Umbilical cord (tissue), 1 donor: ENCODE measurements at regions not wholly inside any gene's neighbourhood (a gene's known extent, or its start where the extent isn't known, plus 50 kb on each side); places are given as distances from the start of the nearest gene placed in this dataset.

Experiments
- DNase-seq: peaks from one replicate; pipeline ENCODE4 v3.0.0-alpha.2; 2015; ENCODE audit warnings: low spot score

DNA sequence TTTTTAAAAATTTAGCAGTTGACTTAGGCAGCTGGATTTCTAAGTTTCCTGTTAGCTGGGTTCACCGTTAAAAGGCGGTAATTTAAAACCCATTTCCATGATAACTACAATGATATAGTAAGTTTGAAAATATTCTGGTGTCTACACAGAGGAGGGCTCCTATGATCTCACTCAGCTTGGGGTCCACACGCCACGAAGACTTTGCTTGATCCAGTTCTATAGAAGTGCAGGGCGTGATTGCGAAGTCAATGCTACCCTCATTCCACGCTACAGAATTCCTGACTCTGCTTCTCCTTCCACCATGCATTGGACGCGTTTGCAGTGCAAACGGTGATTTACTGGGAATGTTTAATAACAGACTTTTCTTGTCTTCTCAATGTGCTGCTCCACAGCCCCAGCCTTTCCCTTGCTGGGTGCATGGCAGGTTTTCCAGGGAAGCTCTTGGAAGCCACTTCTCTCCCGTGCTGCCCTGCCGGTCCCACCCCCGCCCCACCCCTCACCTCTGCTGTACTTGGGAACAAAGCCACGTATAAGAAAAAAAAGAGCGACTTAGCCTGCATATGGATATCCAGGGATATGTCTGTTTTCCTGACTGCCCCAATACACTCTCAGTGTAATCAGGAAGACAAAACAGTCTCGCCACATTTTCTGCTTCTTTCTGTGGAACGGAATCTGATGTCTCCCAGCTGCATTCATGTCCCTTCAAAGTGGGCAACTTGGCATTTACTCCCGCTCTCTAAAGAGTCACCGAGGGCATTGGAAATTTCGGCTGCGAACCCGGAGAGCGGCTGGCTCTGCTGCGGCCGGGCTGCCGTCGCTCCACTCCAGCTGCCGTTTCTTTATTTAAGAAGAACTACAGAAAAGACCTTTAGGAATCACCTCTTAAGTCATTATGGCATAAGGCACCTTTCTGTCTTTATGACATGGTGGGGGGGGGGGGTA lies 434.4 kb upstream of the MGMT start:
- no peak for DNase-seq

DNA sequence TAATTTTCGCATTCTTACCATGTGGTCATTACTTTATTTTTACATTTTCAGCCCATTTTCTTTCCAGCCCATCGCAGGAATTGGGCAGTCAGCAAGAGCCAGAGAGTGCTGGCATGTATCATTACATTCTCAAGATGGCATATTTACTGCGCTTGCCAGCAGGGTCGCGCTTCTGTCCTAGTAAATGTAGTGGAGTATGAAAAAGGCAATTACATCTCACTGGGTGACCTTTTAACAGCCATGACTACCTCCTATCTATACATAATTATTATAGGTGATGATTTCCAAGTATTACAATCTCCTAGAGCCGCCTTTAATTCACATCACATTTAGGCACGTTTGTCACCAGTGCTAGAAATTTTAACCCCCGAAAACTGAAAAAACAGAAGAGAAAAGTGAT lies 433.7 kb upstream of the MGMT start:
- DNase-seq: no peak

DNA sequence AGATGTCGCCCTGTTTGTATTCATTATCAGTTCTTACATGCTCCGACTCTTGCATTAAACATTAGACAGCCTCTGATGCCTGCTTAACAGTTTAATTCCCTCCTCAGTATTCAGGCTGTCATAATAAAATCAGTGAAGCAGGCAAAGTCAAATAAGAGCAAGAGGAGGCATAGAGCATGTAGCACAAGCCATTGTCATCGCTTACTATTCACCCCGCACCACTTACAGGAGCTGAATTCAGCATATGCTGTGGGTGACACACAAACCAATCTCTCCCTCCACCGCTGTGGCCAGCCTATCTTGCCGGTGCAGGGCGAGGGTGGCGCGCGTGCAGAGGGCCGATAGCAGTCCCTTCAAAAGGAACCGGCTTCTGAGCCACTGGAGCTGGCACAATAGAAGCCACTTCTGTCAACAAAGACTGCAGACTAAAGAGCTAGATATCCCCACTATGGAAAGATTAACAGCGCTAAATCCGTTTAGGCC lies 433.2 kb upstream of the MGMT start:
- DNase-seq: no peak

DNA sequence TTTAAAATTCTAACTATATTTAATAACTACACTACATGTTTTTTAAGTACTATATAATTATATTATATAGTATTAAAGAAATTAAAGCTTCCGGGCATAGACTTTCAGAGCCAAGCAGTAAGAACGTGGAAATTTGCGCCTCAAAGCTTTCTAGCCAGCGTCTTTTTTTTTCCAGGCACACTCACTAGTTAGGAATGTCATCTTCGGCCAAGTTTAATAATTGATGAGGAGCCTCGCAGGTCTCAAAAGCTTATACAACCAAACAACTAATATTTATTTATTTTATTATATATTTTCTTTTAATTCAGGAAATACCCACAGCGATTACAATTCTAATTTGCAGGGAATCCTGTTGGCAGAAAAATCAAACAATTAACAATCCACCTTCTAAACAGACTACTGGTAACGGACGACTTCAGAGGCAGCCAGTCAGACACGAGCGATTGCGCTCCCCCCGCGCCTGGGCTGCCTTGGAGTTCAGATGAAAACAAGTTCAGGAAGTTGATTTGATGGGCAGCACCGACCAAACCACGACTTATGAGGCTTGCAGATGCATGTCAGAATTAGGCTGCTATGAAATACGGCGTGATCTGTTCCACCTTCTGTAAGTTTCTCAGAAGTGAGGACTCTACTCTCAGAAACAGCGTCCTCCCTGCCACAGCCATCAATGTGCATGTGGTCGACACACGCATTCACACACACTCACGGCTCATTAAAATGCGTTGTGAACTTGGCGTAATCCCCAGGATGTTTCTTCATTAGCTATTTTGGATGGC lies 431.8 kb upstream of the MGMT start:
- no peak for DNase-seq

DNA sequence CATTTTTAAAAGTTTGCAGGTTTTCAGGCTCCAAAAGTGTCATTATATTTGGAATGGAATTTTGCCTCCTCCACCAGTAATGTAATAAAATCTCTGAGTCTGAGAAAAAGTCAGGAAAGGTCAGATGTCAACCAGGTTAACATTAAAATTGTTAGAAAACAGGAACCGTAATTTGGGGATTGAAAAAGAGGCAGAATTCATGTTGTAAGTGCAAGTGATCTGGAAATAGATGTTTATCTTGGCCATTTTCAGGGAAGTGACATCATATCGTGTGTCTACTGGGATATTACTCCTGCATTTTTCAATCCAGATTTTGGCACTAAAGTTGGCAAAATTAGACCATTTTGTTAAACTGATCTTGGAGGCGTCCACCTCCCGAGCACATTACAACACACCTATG lies 428.5 kb upstream of the MGMT start:
- DNase-seq: no peak

DNA sequence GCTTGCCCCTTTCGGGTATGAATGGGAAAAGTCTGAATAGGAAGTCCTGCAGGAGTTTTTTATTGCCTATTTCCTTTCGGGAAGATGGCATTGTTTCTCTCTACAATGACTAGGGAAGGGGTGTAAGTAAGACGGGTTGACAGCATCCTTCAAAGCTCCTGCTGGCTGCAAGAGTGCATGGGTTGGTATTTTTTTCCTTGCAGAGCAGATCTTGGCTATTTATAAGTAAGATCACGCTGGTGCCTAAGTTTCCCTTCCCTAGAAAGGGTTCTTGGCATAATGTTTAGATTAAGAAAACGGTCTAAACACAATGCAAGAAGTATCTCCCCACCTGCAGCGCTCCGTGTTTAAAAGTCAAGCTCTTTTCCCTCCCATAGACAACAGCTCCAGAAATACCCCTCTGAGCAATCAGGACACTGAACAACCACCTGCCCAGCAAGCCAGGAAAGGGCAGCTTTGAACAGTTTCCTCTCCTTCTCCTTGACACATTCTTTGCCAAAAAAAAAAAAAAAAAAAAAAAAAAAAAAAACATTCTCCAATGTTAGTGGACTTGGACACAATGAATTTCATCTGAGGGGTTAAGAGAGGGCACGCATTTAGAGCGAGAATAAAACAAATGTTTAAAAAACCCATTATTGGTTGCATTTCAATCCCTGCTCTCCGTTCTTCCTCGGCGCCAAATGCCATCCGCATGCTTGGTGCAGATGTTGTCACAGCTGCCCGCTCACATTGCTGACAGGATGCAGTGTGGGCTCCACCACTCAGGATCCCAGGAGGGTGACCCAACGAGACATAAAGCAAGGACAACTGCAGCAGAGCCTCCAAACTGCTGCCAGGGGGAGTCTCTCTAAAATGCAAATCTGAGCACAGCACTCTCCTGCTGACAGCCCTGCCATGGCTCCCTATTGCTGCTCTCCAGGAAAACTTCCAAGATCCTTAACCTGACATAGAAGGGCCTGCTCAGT lies 427.4 kb upstream of the MGMT start:
- DNase-seq: no peak

DNA sequence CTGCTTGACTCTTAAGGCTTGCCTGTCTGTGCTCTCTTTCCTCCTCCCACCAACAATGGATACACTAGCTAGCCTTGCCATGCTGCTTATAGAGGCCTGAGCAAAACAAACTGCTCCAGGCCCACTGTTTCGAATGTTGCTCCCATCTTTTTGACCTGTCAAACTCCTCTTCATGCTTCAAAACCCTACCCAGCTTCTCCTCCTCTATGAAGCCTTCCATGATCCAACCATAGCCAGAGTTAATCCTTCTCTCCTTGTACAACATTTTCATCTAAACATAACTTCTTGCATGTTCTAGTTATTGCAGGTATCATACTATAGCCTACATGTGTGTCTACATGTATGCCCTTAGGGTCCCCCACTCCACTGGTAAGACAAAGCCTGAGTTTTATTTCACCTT lies 426.7 kb upstream of the MGMT start:
- DNase-seq: no peak

DNA sequence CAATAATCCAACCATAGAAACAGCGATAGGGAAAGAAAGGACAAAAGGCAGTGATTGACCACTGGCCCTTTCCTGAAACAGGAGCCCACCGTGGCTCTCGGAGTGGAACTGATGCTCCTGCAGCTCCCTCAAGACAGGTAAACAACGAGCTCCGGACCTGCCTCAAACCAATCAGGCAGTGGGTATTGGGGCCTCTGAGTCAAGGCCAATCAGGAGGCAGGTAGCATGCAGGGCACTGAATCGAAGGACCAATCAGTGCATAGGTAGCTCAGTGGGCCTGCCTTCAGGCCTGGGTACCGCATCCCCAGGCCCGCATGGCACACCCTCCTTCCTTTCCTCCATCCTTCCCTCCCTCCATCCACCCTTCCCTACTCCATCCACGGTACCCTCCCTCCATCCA lies 425.1 kb upstream of the MGMT start:
- no peak for DNase-seq

DNA sequence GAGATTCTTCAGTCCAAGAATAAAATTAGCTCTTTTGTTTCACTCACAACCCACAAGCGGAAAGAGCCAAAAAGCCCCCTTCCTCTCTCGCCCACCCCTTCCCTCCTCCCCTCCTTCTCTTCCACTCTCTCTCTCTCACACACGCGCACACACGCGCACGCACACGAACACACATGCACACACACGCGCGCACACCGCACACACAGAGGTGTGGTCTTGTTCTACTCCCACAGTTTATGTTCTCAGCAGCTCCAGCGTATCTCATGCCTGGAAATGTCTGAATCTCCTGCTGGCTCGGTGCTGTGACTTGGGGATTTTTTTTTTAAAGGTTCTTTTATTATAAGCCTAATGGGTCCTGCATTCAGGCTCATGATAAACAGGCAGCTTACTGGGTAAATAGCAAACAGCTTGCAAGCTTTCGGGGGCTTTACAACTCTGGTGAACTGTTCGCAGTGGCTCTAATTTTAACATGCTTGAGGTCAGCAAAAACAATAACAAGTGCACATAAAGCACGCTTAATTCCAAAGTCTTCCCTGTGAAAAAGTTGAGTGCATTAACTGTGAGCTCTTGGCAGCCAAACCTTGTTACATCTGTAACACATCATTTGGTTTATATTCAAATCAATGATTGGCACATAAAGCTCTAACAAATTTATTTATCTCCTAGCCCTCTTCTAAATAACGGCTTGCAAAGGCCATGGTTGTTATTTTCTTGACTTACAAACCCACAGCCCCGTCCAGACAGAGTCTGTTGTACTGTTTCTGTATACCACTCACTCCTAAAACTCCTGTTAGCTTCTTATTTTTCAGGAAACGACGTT lies 424.1 kb upstream of the MGMT start:
- no peak for DNase-seq

DNA sequence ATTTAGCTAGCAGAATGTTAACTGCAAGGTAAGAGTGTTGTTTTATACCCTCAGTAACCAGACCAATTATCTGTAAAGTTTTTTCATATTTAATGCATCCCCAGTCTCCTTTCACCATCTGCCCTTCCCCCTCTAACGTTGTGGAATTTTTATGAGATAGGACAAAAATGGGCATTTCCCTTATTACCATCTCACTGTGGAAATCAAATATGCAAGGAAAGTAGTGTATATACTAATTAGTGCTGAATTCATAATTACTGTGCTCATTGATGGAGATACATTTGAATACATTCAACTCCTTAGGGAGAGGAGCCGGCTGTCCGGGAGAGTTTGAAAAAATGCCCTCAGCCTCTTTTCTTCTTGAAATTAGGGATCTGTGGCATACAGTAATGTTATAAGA lies 423.4 kb upstream of the MGMT start:
- DNase-seq: no peak

DNA sequence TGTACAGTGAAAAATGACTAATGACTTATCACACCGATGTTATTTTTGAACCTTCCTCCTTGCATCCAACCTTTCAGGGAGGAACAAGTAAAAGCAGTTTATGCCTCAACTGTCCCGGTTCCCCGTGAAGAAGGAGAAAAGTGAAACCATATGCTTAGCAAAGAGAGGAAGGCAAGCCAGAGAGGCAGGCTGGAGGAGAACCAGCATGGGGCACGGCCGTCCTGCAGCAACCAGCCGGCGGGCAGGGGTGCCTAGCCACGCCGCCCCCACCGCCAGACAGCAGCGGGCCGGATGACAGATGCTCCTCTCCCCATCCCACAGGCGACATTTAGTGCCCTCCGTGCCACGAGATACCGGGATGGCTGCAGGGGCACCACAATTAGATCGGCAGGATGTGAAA lies 421.4 kb upstream of the MGMT start:
- no peak for DNase-seq

DNA sequence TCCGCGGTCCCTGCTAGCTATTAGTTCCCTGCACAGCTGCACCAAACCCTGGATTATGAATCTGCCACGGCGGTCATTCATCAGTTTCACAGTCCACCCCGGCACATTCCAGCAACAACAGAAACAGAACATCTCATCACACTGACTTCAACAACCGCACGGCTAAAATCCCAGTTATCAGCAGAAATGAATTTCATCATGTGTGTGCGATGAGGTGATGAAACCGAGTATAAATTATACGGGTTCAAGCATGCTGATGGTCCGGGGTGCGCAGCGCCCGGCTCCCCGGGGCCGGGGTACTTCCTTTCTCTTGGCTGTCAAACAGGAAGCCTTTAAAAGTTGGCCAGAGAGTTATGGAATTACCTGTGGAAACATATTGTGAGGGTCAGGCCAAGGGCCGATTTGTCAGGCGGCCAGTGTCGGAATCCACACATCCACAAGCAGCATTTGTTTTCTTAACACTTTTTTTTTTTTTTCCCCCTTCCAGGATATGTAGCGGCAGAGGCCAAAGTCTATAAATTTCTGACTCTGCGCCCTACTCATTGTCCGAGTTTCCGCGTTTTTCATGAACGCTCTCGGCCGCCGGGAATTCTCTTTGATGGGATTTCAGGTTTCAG lies 420.9 kb upstream of the MGMT start:
- peak; percentile 38 for DNase-seq

DNA sequence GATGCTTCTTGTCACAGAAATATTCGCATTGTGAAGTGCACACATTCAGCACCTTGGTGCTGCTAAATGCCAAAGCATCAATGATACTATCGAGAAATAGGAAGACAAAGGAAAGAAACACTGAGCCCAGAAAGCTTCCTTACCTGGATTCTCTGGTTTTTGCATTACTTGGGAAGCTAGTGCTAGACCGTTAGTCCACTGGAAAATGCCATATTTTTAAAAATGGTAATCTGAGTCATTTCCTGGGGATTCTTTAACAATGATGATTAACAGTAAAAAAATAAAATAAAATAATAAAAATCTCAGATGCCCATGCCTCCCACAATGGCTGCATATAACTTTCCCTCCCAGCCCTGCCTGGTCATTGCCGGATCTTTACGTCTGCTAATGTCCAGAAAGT lies 420.1 kb upstream of the MGMT start:
- no peak for DNase-seq

DNA sequence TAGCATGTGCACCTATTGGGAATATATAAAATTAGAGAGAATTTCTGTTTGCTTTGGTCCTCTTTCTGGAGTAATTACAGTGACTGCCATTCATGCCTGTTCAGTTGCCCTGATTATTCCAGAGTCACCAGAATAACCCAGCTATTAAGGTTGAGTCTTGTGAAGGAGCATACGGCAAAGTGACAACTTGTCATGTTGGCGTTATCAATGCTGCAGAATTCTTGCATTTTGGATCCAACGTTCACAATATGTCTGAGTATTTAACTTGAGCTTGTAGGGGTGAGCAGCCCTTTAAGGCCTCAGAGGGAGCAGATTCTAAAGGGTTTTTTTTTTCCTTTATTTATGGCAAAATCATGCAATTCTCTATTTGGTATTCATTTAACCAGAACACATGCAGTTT lies 419.4 kb upstream of the MGMT start:
- no peak for DNase-seq

DNA sequence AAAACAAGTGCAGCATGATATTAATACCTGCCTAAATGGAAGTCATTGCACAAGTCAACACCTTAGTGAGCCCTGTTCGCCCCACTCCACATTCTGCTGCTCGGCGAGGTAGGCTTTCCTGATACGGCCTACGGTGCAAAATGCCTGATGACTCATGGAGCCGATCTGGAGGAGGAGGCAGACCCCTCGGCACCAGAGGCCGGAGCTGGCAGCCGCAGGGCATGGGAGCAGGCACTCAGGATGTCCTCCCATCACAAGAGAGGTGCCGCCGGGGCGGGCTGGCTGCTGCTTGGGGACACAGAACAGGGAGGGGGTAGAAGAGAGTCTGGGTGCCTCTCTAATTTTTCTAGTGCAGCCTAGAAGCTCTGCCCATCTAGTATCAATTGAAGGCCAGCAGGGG lies 418.5 kb upstream of the MGMT start:
- DNase-seq: no peak

DNA sequence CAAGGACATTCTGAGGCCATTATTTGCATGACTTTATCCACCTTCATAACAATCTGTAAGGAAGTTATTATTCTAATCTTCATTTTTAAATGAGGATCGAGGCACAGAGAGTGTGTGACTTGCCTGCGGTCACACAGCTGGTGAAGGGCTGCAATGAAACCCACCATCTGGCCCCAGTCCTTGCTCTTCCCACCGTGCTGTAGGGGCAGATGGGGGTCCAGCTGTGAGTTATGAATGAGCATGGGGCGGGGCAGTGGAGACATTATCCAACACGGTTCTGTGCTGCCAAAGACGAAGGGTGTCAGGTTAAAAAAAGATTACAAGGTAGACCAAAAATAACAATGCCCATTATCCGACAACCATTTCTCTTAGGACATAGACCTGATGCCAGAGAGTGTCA lies 417.5 kb upstream of the MGMT start:
- no peak for DNase-seq

DNA sequence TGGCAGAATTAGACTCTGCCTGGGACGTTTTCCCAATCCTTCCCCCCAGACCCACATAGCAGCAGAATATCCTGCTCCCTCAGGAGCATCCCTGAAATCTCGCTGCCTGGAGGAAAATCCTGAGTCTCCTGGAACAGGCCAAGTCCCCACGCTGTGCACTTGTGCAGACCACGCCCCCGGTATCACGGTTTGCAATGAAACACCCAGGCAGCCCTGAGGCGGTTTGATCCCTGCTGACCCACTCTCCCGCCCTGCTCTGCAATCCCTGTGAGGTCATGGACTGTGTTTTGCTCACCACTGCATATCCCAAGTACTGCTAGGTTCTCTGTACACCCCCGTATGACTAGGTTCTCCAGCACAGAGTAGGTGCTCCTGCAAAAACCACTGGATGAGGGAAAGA lies 411.8 kb upstream of the MGMT start:
- no peak for DNase-seq

DNA sequence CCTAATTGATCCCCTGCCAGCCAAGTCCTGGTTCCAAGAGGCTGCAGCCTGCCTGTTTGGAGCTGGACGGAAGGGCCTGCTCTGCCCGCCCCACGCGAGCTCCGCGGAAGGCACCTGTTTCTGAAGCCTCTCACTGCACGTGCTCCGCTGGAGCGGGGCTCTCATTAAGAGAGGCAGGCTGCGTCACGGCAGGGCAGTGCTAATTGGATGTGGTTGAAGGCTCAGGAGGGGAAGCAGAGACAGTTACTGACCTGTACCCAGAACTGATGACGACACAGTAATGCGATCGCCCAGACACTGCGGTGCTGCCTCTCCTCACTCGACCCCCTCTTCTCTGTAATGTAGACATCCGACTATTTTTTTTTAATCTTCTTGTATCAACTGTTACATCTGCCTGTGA lies 411.1 kb upstream of the MGMT start:
- DNase-seq: no peak

DNA sequence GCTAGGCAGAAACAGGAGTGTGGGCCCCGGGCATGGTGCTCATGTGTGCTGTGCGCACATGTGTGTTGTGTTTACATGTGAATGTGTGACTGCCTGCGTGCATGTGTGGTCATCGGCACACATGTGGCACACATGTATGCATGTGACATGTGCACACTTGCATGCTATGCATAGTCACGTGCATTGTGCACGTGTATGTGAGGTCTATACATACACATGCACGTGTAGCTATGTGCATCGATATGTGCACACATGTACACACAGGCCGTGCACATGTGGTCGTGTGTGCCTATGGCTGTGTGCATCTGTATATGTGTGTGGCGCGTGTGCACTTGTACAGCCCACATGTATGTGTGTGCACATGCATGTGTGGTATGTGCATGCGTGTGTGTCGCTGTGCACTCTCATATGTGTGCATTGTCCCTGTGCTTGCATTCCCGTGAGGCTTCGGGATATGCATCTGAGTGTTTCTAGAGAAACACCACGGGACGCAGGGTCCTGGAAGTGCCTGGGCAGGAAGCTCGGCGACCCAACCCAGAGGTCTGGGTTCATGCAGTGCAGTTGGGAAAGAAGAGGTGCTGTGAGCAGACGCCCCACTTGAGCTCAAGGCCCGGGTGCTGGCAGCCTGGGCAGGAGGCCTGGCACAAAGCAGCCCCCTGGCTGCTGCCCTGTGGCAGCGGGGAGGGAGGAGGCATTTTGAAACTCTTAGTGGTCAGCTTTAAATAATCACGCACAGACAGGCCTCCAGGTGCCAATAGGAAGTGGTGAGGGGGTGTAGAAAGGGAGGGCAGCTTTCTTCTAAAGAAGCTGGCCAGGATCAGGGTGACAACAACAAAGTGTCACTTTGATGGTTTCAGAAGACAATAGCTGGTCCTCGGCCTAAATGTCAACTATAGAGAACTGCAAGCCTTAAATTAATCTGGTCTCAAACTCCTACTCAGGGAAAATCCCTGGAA lies 410.0 kb upstream of the MGMT start:
- no peak for DNase-seq
